ENCODE measurements at regions not wholly inside any gene's neighbourhood (a gene's known extent, or its start where the extent isn't known, plus 50 kb on each side); places are given as distances from the start of the nearest gene placed in this dataset.

DNA sequence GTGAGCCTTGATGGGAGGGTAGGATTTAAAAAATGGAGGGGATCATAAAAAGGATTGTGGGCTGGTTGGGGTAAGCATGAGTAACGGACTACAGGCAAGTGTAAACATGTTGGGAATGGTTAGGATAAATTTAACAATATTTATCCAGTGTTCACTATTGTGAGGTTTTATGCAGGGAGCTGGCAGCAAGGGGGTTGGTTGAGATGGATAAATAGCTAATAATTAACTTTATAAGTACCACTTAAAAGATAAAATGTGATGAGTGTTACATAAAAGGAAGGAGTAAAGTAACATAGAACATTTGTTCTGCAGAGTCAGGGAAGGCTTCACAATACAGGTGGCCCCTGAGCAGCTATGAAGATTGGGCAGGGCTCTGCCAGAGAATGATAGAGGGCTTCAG lies 109.0 kb downstream of the NGF start (continued):
- TF ChIP-seq, protein P1, sequence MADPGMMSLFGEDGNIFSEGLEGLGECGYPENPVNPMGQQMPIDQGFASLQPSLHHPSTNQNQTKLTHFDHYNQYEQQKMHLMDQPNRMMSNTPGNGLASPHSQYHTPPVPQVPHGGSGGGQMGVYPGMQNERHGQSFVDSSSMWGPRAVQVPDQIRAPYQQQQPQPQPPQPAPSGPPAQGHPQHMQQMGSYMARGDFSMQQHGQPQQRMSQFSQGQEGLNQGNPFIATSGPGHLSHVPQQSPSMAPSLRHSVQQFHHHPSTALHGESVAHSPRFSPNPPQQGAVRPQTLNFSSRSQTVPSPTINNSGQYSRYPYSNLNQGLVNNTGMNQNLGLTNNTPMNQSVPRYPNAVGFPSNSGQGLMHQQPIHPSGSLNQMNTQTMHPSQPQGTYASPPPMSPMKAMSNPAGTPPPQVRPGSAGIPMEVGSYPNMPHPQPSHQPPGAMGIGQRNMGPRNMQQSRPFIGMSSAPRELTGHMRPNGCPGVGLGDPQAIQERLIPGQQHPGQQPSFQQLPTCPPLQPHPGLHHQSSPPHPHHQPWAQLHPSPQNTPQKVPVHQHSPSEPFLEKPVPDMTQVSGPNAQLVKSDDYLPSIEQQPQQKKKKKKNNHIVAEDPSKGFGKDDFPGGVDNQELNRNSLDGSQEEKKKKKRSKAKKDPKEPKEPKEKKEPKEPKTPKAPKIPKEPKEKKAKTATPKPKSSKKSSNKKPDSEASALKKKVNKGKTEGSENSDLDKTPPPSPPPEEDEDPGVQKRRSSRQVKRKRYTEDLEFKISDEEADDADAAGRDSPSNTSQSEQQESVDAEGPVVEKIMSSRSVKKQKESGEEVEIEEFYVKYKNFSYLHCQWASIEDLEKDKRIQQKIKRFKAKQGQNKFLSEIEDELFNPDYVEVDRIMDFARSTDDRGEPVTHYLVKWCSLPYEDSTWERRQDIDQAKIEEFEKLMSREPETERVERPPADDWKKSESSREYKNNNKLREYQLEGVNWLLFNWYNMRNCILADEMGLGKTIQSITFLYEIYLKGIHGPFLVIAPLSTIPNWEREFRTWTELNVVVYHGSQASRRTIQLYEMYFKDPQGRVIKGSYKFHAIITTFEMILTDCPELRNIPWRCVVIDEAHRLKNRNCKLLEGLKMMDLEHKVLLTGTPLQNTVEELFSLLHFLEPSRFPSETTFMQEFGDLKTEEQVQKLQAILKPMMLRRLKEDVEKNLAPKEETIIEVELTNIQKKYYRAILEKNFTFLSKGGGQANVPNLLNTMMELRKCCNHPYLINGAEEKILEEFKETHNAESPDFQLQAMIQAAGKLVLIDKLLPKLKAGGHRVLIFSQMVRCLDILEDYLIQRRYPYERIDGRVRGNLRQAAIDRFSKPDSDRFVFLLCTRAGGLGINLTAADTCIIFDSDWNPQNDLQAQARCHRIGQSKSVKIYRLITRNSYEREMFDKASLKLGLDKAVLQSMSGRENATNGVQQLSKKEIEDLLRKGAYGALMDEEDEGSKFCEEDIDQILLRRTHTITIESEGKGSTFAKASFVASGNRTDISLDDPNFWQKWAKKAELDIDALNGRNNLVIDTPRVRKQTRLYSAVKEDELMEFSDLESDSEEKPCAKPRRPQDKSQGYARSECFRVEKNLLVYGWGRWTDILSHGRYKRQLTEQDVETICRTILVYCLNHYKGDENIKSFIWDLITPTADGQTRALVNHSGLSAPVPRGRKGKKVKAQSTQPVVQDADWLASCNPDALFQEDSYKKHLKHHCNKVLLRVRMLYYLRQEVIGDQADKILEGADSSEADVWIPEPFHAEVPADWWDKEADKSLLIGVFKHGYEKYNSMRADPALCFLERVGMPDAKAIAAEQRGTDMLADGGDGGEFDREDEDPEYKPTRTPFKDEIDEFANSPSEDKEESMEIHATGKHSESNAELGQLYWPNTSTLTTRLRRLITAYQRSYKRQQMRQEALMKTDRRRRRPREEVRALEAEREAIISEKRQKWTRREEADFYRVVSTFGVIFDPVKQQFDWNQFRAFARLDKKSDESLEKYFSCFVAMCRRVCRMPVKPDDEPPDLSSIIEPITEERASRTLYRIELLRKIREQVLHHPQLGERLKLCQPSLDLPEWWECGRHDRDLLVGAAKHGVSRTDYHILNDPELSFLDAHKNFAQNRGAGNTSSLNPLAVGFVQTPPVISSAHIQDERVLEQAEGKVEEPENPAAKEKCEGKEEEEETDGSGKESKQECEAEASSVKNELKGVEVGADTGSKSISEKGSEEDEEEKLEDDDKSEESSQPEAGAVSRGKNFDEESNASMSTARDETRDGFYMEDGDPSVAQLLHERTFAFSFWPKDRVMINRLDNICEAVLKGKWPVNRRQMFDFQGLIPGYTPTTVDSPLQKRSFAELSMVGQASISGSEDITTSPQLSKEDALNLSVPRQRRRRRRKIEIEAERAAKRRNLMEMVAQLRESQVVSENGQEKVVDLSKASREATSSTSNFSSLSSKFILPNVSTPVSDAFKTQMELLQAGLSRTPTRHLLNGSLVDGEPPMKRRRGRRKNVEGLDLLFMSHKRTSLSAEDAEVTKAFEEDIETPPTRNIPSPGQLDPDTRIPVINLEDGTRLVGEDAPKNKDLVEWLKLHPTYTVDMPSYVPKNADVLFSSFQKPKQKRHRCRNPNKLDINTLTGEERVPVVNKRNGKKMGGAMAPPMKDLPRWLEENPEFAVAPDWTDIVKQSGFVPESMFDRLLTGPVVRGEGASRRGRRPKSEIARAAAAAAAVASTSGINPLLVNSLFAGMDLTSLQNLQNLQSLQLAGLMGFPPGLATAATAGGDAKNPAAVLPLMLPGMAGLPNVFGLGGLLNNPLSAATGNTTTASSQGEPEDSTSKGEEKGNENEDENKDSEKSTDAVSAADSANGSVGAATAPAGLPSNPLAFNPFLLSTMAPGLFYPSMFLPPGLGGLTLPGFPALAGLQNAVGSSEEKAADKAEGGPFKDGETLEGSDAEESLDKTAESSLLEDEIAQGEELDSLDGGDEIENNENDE (IDR thresholded peaks at IDR 0.05; ENCODE audit: insufficient replicate concordance, low read length), result no peak

Data from H1 (cell line).